B cell (primary cell): ENCODE measurements at regions not wholly inside any gene's neighbourhood (a gene's known extent, or its start where the extent isn't known, plus 50 kb on each side); places are given as distances from the start of the nearest gene placed in this dataset.

Experiments used
- ATAC-seq: fragments of 200-7000 bp; cut with Tn5 transposase; one replicate; pipeline ENCODE4 v1.10.0; 2021; ENCODE audit warnings: low read depth, mild to moderate bottlenecking, moderate number of reproducible peaks, moderate library complexity
- CTCF ChIA-PET: fragments of 350-600 bp; sonication (Branson Sonifier 250); formaldehyde crosslinking; loops from one replicate; lab custom pipeline; 2021; ENCODE audit warnings: antibody characterized with exemption, inconsistent platforms; lab: Charles Lee
- POLR2A ChIA-PET: fragments of 350-600 bp; sonication (Branson Sonifier 250); formaldehyde crosslinking; loops from one replicate; lab custom pipeline; 2021; ENCODE audit warnings: antibody characterized with exemption; lab: Charles Lee
- DNase-seq: peaks from one replicate; pipeline ENCODE4 v3.0.0; 2013
- H2AFZ ChIP-seq: 2 replicates; pipeline ENCODE4 v1.6.1; 2012; ENCODE audit warnings: mild to moderate bottlenecking, low read depth, low read length; ENCODE audit not compliant: insufficient read depth, poor library complexity, severe bottlenecking
- H3K27ac ChIP-seq, 2 donors: 1 replicate in 1 of 2; 2 replicates in 1 of 2; pipeline ENCODE4 v1.5.1; 2012 to 2013; ENCODE audit warnings: low read length in 2 of 2, mild to moderate bottlenecking in 2 of 2, moderate library complexity in 1 of 2
- H3K27me3 ChIP-seq, 4 experiments: fragments of 200-600 bp in 1 of 4; sonication (generic) in 1 of 4; replicated peaks in 1 of 4; 1 replicate in 2 of 4; 2 replicates in 2 of 4; pipeline versions ENCODE4 v1.6.1 to v1.7.0; 2013 to 2016; ENCODE audit warnings: low read length in 3 of 4, mild to moderate bottlenecking in 2 of 4, mixed read lengths in 1 of 4, moderate library complexity in 1 of 4; ENCODE audit not compliant: insufficient read depth in 4 of 4, control insufficient read depth in 3 of 4; ENCODE audit errors: control extremely low read depth in 1 of 4
- H3K36me3 ChIP-seq, 2 experiments: replicated peaks in 1 of 2; 1 replicate in 1 of 2; 2 replicates in 1 of 2; pipeline versions ENCODE4 v1.6.1 to v1.7.1; 2013; ENCODE audit warnings: low read length in 1 of 2; ENCODE audit not compliant: insufficient read depth in 2 of 2, control insufficient read depth in 1 of 2; ENCODE audit errors: control extremely low read depth in 1 of 2, extremely low read depth in 1 of 2
- H3K4me1 ChIP-seq, 2 donors: fragments of 200-600 bp in 1 of 2; sonication (generic) in 1 of 2; 1 replicate in 1 of 2; 2 replicates in 1 of 2; pipeline versions ENCODE4 v1.5.1 to v1.6.1; 2013 to 2017; ENCODE audit warnings: low read length in 2 of 2; ENCODE audit not compliant: control insufficient read depth in 2 of 2, insufficient read depth in 2 of 2
- H3K4me2 ChIP-seq: replicated peaks from 2 replicates; pipeline ENCODE3; 2012; ENCODE audit warnings: mild to moderate bottlenecking, low read depth, low read length; ENCODE audit not compliant: poor library complexity, severe bottlenecking
- H3K4me3 ChIP-seq, 5 experiments: fragments of 200-600 bp in 1 of 5; sonication (generic) in 1 of 5; 1 replicate in 3 of 5; 2 replicates in 2 of 5; pipeline versions ENCODE4 v1.5.1 to v1.7.0; 2011 to 2016; ENCODE audit warnings: low read length in 4 of 5, mild to moderate bottlenecking in 4 of 5, low read depth in 2 of 5, control low read depth in 1 of 5, moderate library complexity in 1 of 5; ENCODE audit not compliant: insufficient read depth in 1 of 5; ENCODE audit errors: control extremely low read depth in 1 of 5, extremely low read depth in 1 of 5
- H3K79me2 ChIP-seq: fragments of 200-600 bp; sonication (generic); one replicate; pipeline ENCODE4 v1.6.0; 2016; ENCODE audit warnings: low read length; ENCODE audit not compliant: control insufficient read depth, insufficient read depth
- H3K9ac ChIP-seq: fragments of 200-600 bp; sonication (generic); 2 replicates; pipeline ENCODE4 v1.6.1; 2017; ENCODE audit warnings: mild to moderate bottlenecking, low read length, moderate library complexity
- H3K9me3 ChIP-seq, 3 donors: one replicate each; pipeline versions ENCODE4 v1.6.1 to v1.7.1; 2013; ENCODE audit warnings: low read length in 2 of 3; ENCODE audit not compliant: control insufficient read depth in 2 of 3, insufficient read depth in 1 of 3; ENCODE audit errors: control extremely low read depth in 1 of 3
- H4K20me1 ChIP-seq: 2 replicates; pipeline ENCODE4 v1.6.0; 2012; ENCODE audit warnings: mild to moderate bottlenecking, low read length; ENCODE audit not compliant: insufficient read depth, control insufficient read depth, poor library complexity, severe bottlenecking
- H3K27ac Mint-ChIP-seq: one replicate; pipeline ENCODE4 v1.8.0; 2021; ENCODE audit warnings: mixed read lengths
- H3K27me3 Mint-ChIP-seq: one replicate; pipeline ENCODE4 v1.8.0; 2021; ENCODE audit warnings: mixed read lengths
- H3K4me1 Mint-ChIP-seq: one replicate; pipeline ENCODE4 v1.8.0; 2021; ENCODE audit warnings: mixed read lengths
- H3K4me3 Mint-ChIP-seq: one replicate; pipeline ENCODE4 v1.8.0; 2021; ENCODE audit warnings: mixed read lengths
- H3K9me3 Mint-ChIP-seq: one replicate; pipeline ENCODE4 v1.8.0; 2022; ENCODE audit warnings: mixed read lengths; ENCODE audit not compliant: insufficient read depth
- EZH2 ChIP-seq: IDR thresholded peaks from 2 replicates; pipeline ENCODE4 v1.6.1; 2012; ENCODE audit warnings: borderline replicate concordance, low read depth, mild to moderate bottlenecking, moderate library complexity, low read length; ENCODE audit not compliant: insufficient read depth, poor library complexity, severe bottlenecking
- WGBS: methylation state at CpG from one replicate; pipeline ENCODE4 v1.1.5; 2013; ENCODE audit warnings: missing lambda C conversion rate; ENCODE audit not compliant: insufficient coverage; 5-methylcytosine and 5-hydroxymethylcytosine counted together
- intact Hi-C: fragments of 100-400 bp; cut with micrococcal nuclease; formaldehyde crosslinking; loops from one replicate; pipeline ENCODE4 v1.10.0; 2022
- TF ChIP-seq, protein P1 (sequence below): fragments of 200-600 bp; IDR thresholded peaks from one replicate; pipeline ENCODE4 v1.8.0; 2022; ENCODE audit warnings: antibody characterized with exemption, mild to moderate bottlenecking

GRCh38 chr12:102534899-102535298, 54.5 kb upstream of the IGF1 start:
- Mint-ChIP-seq H3K4me1 (no peaks in the 10 kb centered on the region), H3K27me3 (peaks cover 32% of the 10 kb centered on the region), H3K4me3 (no peak overlapping the region), H3K9me3 (no peaks in the 10 kb centered on the region), H3K27ac (no peak overlapping the region)
- 94% methylated on average over 13 of the region's 13 CpGs for WGBS
- Histone ChIP-seq H3K27ac (no peak overlapping the region), H3K9me3 (no peaks in the 10 kb centered on the region), H3K27me3 (no peaks in the 10 kb centered on the region), H3K79me2 (no peaks in the 10 kb centered on the region), H3K4me2 (no peak overlapping the region), H2AFZ (no peak overlapping the region), H3K9ac (no peak overlapping the region), H3K4me1 (no peaks in the 10 kb centered on the region), H4K20me1 (no peaks in the 10 kb centered on the region), H3K36me3 (no peaks in the 10 kb centered on the region), H3K4me3 (no peak overlapping the region)
- CTCF ChIA-PET: no interaction called here
- ATAC-seq (no peak), DNase-seq (no peak)
- intact Hi-C loops: no loop called here
- TF ChIP-seq, protein P1, sequence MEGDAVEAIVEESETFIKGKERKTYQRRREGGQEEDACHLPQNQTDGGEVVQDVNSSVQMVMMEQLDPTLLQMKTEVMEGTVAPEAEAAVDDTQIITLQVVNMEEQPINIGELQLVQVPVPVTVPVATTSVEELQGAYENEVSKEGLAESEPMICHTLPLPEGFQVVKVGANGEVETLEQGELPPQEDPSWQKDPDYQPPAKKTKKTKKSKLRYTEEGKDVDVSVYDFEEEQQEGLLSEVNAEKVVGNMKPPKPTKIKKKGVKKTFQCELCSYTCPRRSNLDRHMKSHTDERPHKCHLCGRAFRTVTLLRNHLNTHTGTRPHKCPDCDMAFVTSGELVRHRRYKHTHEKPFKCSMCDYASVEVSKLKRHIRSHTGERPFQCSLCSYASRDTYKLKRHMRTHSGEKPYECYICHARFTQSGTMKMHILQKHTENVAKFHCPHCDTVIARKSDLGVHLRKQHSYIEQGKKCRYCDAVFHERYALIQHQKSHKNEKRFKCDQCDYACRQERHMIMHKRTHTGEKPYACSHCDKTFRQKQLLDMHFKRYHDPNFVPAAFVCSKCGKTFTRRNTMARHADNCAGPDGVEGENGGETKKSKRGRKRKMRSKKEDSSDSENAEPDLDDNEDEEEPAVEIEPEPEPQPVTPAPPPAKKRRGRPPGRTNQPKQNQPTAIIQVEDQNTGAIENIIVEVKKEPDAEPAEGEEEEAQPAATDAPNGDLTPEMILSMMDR: no peak
- TF ChIP-seq EZH2: no peak
- POLR2A ChIA-PET: no interaction called here

- Mint-ChIP-seq H3K4me1 (no peaks in the 10 kb centered on the region), H3K4me3 (no peak overlapping the region), H3K9me3 (no peaks in the 10 kb centered on the region), H3K27me3 (peaks cover 23% of the 10 kb centered on the region), H3K27ac (no peak overlapping the region)
- no peaks in the 10 kb centered on the region for H3K36me3 ChIP-seq
- no peaks in the 10 kb centered on the region for H3K4me1 ChIP-seq
- TF ChIP-seq, protein P1: no peak
- TF ChIP-seq EZH2: no peak
- ATAC-seq (no peak), DNase-seq (no peak)
- POLR2A ChIA-PET: no interaction called here
- no peak overlapping the region for H2AFZ ChIP-seq
- 87% methylated on average over 9 of the region's 9 CpGs for WGBS
- H3K79me2 ChIP-seq: no peaks in the 10 kb centered on the region
- H3K27ac ChIP-seq: no peak overlapping the region
- no peak overlapping the region for H3K4me3 ChIP-seq
- CTCF ChIA-PET: no interaction called here
- no peaks in the 10 kb centered on the region for H3K27me3 ChIP-seq
- H3K9me3 ChIP-seq: no peaks in the 10 kb centered on the region
- H3K9ac ChIP-seq: no peak overlapping the region
- no peaks in the 10 kb centered on the region for H4K20me1 ChIP-seq
- H3K4me2 ChIP-seq: no peak overlapping the region
- intact Hi-C loops: no loop called here
These were observed 53.3 kb upstream of the IGF1 start for GRCh38 chr12:102533483-102534215.
